Type B pancreatic cell (in vitro differentiated cells): ENCODE measurements at regions not wholly inside any gene's neighbourhood (a gene's known extent, or its start where the extent isn't known, plus 50 kb on each side); places are given as distances from the start of the nearest gene placed in this dataset.

Experiments used
- DNase-seq: peaks from one replicate; pipeline ENCODE4 v3.0.0; 2021; ENCODE audit warnings: mixed read lengths; ENCODE audit not compliant: unreplicated experiment; ENCODE audit errors: extremely low spot score
- H3K27ac Mint-ChIP-seq: 2 replicates; pipeline ENCODE4 v1.8.0; 2021; ENCODE audit warnings: mild to moderate bottlenecking, mixed read lengths
- H3K27me3 Mint-ChIP-seq: 2 replicates; pipeline ENCODE4 v1.8.0; 2021; ENCODE audit warnings: mixed read lengths
- H3K36me3 Mint-ChIP-seq: 2 replicates; pipeline ENCODE4 v1.8.0; 2021; ENCODE audit warnings: mixed read lengths
- H3K4me1 Mint-ChIP-seq: one replicate; pipeline ENCODE4 v1.8.0; 2021; ENCODE audit warnings: mixed read lengths; ENCODE audit not compliant: unreplicated experiment
- H3K4me3 Mint-ChIP-seq: 2 replicates; pipeline ENCODE4 v1.8.0; 2021; ENCODE audit warnings: mild to moderate bottlenecking, mixed read lengths
- H3K9me3 Mint-ChIP-seq: 2 replicates; pipeline ENCODE4 v1.8.0; 2021; ENCODE audit warnings: mixed read lengths
- TF ChIP-seq, protein P1 (sequence below): fragments of 200-600 bp; sonication (generic); conservative IDR thresholded peaks from 2 replicates; pipeline ENCODE4 v1.5.0; 2021; ENCODE audit warnings: antibody characterized with exemption, mild to moderate bottlenecking

DNA sequence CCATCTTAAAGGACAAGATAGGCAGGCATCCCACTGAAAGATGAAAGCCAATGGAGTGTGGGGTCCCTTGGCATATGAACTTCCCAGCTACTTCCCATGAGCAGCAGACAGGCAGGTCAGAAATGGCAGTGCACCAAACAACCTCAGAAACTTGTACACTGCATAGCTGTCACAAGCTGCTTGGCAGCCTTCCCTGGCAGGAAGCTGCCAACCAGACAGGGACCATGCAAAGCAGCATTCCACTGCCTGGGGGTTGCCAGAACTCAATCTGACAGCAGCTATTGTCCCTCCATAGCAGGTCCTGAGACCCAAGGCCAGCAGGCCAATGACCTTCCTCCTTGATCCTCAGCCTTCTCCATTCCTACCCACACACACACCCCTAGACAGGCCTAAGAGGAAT is 139.5 kb downstream of the PLCE1 start:
- Mint-ChIP-seq H3K27ac (no peak overlapping the region), H3K27me3 (no peaks in the 10 kb centered on the region)

GRCh38 chr10:94137747-94138146 is 144.0 kb downstream of the PLCE1 start:
- no peaks in the 10 kb centered on the region for H3K9me3 Mint-ChIP-seq
- no peaks in the 10 kb centered on the region for H3K36me3 Mint-ChIP-seq
- TF ChIP-seq, protein P1, sequence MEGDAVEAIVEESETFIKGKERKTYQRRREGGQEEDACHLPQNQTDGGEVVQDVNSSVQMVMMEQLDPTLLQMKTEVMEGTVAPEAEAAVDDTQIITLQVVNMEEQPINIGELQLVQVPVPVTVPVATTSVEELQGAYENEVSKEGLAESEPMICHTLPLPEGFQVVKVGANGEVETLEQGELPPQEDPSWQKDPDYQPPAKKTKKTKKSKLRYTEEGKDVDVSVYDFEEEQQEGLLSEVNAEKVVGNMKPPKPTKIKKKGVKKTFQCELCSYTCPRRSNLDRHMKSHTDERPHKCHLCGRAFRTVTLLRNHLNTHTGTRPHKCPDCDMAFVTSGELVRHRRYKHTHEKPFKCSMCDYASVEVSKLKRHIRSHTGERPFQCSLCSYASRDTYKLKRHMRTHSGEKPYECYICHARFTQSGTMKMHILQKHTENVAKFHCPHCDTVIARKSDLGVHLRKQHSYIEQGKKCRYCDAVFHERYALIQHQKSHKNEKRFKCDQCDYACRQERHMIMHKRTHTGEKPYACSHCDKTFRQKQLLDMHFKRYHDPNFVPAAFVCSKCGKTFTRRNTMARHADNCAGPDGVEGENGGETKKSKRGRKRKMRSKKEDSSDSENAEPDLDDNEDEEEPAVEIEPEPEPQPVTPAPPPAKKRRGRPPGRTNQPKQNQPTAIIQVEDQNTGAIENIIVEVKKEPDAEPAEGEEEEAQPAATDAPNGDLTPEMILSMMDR: no peak

More for the DNA sequence above, 139.5 kb downstream of the PLCE1 start:
- H3K4me3 Mint-ChIP-seq: no peak overlapping the region
- no peaks in the 10 kb centered on the region for H3K36me3 Mint-ChIP-seq
- H3K9me3 Mint-ChIP-seq: peaks cover 4% of the 10 kb centered on the region
- no peak for DNase-seq
- no peaks in the 10 kb centered on the region for H3K4me1 Mint-ChIP-seq
- TF ChIP-seq, protein P1: no peak

GRCh38 chr10:94138391-94138790 is 144.7 kb downstream of the PLCE1 start:
- no peak overlapping the region for H3K4me3 Mint-ChIP-seq
- no peak overlapping the region for H3K27ac Mint-ChIP-seq
- no peaks in the 10 kb centered on the region for H3K36me3 Mint-ChIP-seq
- TF ChIP-seq, protein P1: no peak
- H3K4me1 Mint-ChIP-seq: no peaks in the 10 kb centered on the region
- DNase-seq: no peak
- H3K9me3 Mint-ChIP-seq: no peaks in the 10 kb centered on the region
- no peaks in the 10 kb centered on the region for H3K27me3 Mint-ChIP-seq

More at GRCh38 chr10:94137747-94138146, 144.0 kb downstream of the PLCE1 start:
- Mint-ChIP-seq H3K27ac (no peak overlapping the region), H3K4me1 (no peaks in the 10 kb centered on the region), H3K4me3 (no peak overlapping the region), H3K27me3 (no peaks in the 10 kb centered on the region)
- DNase-seq: no peak

- TF ChIP-seq, protein P1: no peak
- no peaks in the 10 kb centered on the region for H3K9me3 Mint-ChIP-seq
- H3K4me1 Mint-ChIP-seq: no peaks in the 10 kb centered on the region
- H3K4me3 Mint-ChIP-seq: no peak overlapping the region
- H3K27ac Mint-ChIP-seq: no peak overlapping the region
- H3K27me3 Mint-ChIP-seq: no peaks in the 10 kb centered on the region
- no peak for DNase-seq
- no peaks in the 10 kb centered on the region for H3K36me3 Mint-ChIP-seq
Measured at GRCh38 chr10:94143261-94143660, 149.5 kb downstream of the PLCE1 start.

- no peak for DNase-seq
- Mint-ChIP-seq H3K27ac (no peak overlapping the region), H3K27me3 (no peaks in the 10 kb centered on the region), H3K4me3 (no peak overlapping the region), H3K4me1 (no peaks in the 10 kb centered on the region), H3K36me3 (no peaks in the 10 kb centered on the region), H3K9me3 (no peaks in the 10 kb centered on the region)
- TF ChIP-seq, protein P1: no peak
Measured at GRCh38 chr10:94146313-94146712, 152.6 kb downstream of the PLCE1 start.

GRCh38 chr10:94146746-94147145 is 153.0 kb downstream of the PLCE1 start:
- Mint-ChIP-seq H3K27me3 (no peaks in the 10 kb centered on the region), H3K4me3 (no peak overlapping the region), H3K4me1 (no peaks in the 10 kb centered on the region), H3K36me3 (no peaks in the 10 kb centered on the region), H3K9me3 (no peaks in the 10 kb centered on the region), H3K27ac (no peak overlapping the region)
- no peak for DNase-seq
- TF ChIP-seq, protein P1: no peak
